PC-9 (cell line): ENCODE measurements at regions not wholly inside any gene's neighbourhood (a gene's known extent, or its start where the extent isn't known, plus 50 kb on each side); places are given as distances from the start of the nearest gene placed in this dataset.
A peak's percentile ranks its signal among the peaks of the same experiment; 100 is the strongest.

ENCODE experiments used
- BruUV-seq: library from RNA; stranded (reverse); fragments of 400-500 nt; replicated peaks from 2 replicates; lab custom pipeline; 2021; lab: Mats Ljungman, UMichigan
- CTCF ChIA-PET: fragments of 300-600 bp; sonication (Branson Sonifier 250); formaldehyde crosslinking; loops from one replicate; lab custom pipeline; 2022; ENCODE audit warnings: antibody characterized with exemption; lab: Charles Lee
- POLR2A ChIA-PET: fragments of 300-600 bp; sonication (Branson Sonifier 250); formaldehyde crosslinking; loops from one replicate; lab custom pipeline; 2022; ENCODE audit warnings: antibody characterized with exemption; ENCODE audit not compliant: unreplicated experiment; lab: Charles Lee
- DNase-seq, 2 experiments: peaks; one replicate each; pipeline versions ENCODE4 v3.0.0 to v3.0.0-alpha.2; 2015 to 2022; ENCODE audit warnings: mixed read lengths in 1 of 2
- H2AFZ ChIP-seq: fragments of 200-600 bp; sonication (generic); 2 replicates; pipeline ENCODE4 v1.8.1; 2017; ENCODE audit warnings: antibody characterized with exemption
- H3F3A ChIP-seq: fragments of 200-600 bp; sonication (generic); 2 replicates; pipeline ENCODE4 v1.8.1; 2017; ENCODE audit warnings: antibody characterized with exemption, mild to moderate bottlenecking, low read depth; ENCODE audit not compliant: insufficient read depth
- H3K27ac ChIP-seq: fragments of 200-600 bp; sonication (generic); 2 replicates; pipeline ENCODE4 v1.6.1; 2016; ENCODE audit warnings: mixed run types
- H3K27me3 ChIP-seq: fragments of 200-600 bp; sonication (generic); 2 replicates; pipeline ENCODE4 v1.6.1; 2016; ENCODE audit warnings: low read depth, mixed run types; ENCODE audit not compliant: insufficient read depth
- H3K36me3 ChIP-seq: fragments of 200-600 bp; sonication (generic); 2 replicates; pipeline ENCODE4 v1.6.1; 2016; ENCODE audit warnings: low read depth, mixed run types
- H3K4me1 ChIP-seq: fragments of 200-600 bp; sonication (generic); replicated peaks from 2 replicates; pipeline ENCODE4 v1.6.1; 2016; ENCODE audit warnings: mixed run types; ENCODE audit not compliant: insufficient read depth
- H3K4me2 ChIP-seq: fragments of 200-600 bp; sonication (generic); 2 replicates; pipeline ENCODE4 v1.6.1; 2017; ENCODE audit warnings: mixed run types
- H3K4me3 ChIP-seq: fragments of 200-600 bp; sonication (generic); 2 replicates; pipeline ENCODE4 v1.6.1; 2016; ENCODE audit warnings: mixed run types
- H3K79me2 ChIP-seq: fragments of 200-600 bp; sonication (generic); 2 replicates; pipeline ENCODE4 v1.6.1; 2017; ENCODE audit warnings: low read depth, mixed run types
- H3K9me2 ChIP-seq: fragments of 200-600 bp; sonication (generic); 2 replicates; pipeline ENCODE4 v1.8.1; 2017; ENCODE audit warnings: mild to moderate bottlenecking; ENCODE audit not compliant: insufficient read depth
- H3K9me3 ChIP-seq: fragments of 200-600 bp; sonication (generic); 2 replicates; pipeline ENCODE4 v1.8.1; 2016; ENCODE audit warnings: low read depth; ENCODE audit not compliant: insufficient read depth
- H4K20me1 ChIP-seq: fragments of 200-600 bp; sonication (generic); 2 replicates; pipeline ENCODE4 v1.8.1; 2017; ENCODE audit not compliant: insufficient read depth
- EZH2 ChIP-seq: fragments of 200-600 bp; sonication (generic); IDR thresholded peaks from 2 replicates; pipeline ENCODE4 v1.8.0; 2017; ENCODE audit warnings: antibody characterized with exemption, low read depth
- intact Hi-C: fragments of 100-400 bp; cut with micrococcal nuclease; formaldehyde crosslinking; loops from one replicate; pipeline ENCODE4 v1.10.0; 2022; ENCODE audit not compliant: unreplicated experiment
- TF ChIP-seq, protein P1 (sequence below): fragments of 200-600 bp; sonication (generic); conservative IDR thresholded peaks from 2 replicates; pipeline ENCODE4 v1.6.1; 2017; ENCODE audit warnings: mixed run types, antibody characterized with exemption, mild to moderate bottlenecking, moderate library complexity

DNA sequence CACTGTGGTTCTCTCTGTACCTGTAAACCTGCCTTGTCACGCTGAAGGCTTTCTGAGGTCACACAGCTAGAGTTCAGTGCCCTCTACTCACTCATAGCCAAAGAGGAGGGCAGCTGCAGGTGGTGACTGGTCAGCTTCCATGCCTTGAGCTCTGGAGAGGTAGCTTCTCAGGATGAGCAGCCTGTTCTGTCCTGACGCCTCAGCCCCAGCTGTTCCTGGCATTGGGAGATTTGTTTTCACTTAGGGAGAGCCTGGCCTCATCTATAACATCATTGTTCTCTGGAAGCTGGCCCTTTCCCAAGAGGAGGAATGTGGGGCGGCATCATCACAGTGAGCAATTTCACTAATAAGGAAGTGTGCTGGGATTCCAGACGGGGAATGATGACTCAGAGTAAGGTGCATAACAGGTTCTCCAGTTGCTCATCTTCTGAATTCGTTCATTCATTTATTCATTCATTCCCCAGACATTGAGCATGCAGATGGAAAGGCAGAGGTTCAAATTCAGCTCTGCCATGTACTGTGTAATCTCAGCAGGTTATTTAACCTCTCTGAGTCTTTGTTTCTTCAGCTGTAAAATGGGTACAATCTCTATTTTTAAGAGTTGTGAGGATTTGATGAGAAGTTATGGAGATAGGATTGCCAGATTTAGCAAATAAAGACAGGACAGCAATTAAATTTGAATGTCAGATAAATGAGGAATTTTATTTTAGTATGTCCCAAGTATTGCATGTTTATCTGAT, 255.8 kb upstream of the CRY1 start:
- POLR2A ChIA-PET = interaction anchor here (0.6 to 1.1 kb wide), 4 partner anchors 10 to 149 kb away, joined by 3 to 10 read pairs (median 6); no protein-coding TSS in a partner anchor
- H3K4me1 ChIP-seq = peaks cover 95% of the 10 kb centered on the region

DNA sequence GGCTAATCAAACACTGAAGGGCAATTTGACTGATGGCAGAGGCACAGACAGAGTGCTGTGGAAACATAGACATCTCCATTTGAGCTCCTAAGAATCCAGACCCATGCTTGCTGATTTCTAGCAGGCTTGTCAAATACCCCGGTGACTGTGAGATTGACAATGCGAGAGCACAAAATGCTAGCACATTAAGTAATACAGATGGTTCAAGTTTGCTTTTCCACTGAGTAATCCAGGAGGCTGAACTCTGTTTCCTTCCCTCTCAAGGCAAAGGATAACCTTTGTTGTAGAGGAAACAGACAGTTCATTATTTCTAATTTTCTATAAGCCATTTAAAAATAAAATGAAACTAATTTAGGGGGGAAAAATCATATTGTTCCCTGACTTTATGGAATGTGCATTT, 256.5 kb upstream of the CRY1 start:
- intact Hi-C loops = loop anchor here (1.0 to 2.0 kb wide), 2 partner anchors 29 to 47 kb away; no protein-coding TSS in a partner anchor
- Histone ChIP-seq H4K20me1 (no peaks in the 10 kb centered on the region), H3K36me3 (no peaks in the 10 kb centered on the region), H2AFZ (no peak overlapping the region), H3K9me2 (no peaks in the 10 kb centered on the region), H3K27me3 (no peaks in the 10 kb centered on the region), H3K4me3 (no peak overlapping the region), H3K4me2 (peak overlapping the region; percentile 57), H3K27ac (peak overlapping the region; percentile 97), H3K4me1 (peaks cover 89% of the 10 kb centered on the region), H3F3A (peaks cover 59% of the 10 kb centered on the region), H3K79me2 (peaks cover 71% of the 10 kb centered on the region), H3K9me3 (no peaks in the 10 kb centered on the region)
- DNase-seq = no peak
- TF ChIP-seq EZH2 = no peak
- TF ChIP-seq, protein P1, sequence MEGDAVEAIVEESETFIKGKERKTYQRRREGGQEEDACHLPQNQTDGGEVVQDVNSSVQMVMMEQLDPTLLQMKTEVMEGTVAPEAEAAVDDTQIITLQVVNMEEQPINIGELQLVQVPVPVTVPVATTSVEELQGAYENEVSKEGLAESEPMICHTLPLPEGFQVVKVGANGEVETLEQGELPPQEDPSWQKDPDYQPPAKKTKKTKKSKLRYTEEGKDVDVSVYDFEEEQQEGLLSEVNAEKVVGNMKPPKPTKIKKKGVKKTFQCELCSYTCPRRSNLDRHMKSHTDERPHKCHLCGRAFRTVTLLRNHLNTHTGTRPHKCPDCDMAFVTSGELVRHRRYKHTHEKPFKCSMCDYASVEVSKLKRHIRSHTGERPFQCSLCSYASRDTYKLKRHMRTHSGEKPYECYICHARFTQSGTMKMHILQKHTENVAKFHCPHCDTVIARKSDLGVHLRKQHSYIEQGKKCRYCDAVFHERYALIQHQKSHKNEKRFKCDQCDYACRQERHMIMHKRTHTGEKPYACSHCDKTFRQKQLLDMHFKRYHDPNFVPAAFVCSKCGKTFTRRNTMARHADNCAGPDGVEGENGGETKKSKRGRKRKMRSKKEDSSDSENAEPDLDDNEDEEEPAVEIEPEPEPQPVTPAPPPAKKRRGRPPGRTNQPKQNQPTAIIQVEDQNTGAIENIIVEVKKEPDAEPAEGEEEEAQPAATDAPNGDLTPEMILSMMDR = no peak
- TSS peak; percentile 82 for BruUV-seq
- ChIA-PET CTCF (no interaction called here), POLR2A (no interaction called here)

More for the DNA sequence above, 255.8 kb upstream of the CRY1 start:
- peak; percentile 87 to 98 for DNase-seq
- Histone ChIP-seq H3K4me3 (peak overlapping the region; percentile 18; the same call in 1 of the 2 replicates), H3K4me2 (peak overlapping the region; percentile 57), H2AFZ (no peak overlapping the region), H3K9me2 (no peaks in the 10 kb centered on the region), H3K9me3 (no peaks in the 10 kb centered on the region), H3K27ac (peak overlapping the region; percentile 97), H3K27me3 (no peaks in the 10 kb centered on the region), H3K79me2 (peaks cover 66% of the 10 kb centered on the region), H3F3A (peaks cover 64% of the 10 kb centered on the region), H4K20me1 (no peaks in the 10 kb centered on the region), H3K36me3 (no peaks in the 10 kb centered on the region)
- TF ChIP-seq, protein P1 = no peak
- no peak for TF ChIP-seq EZH2
- intact Hi-C loops = loop anchor here (1.0 to 2.0 kb wide), 2 partner anchors 28 to 48 kb away; no protein-coding TSS in a partner anchor
- CTCF ChIA-PET = no interaction called here
- BruUV-seq = no TSS peak

DNA sequence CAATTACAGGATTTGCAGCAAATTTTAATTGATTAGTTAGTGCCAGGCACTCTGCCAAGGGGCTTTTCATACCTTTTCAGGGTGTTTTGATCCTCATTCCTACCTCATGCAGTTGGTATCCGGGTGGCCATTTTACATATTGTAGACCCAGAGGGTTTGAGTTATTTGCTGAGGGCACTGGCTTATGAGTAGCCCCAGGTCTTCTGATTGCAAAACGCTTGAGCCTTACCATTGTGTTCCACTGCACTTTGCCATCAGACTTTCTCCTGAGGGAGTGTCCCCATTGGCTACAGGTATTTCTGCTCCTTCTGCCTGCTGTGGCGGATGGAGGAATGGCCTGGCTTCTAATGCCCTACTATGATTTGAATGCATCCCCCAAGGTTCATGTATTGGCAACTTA, 257.8 kb upstream of the CRY1 start:
- H3K79me2 ChIP-seq = peaks cover 70% of the 10 kb centered on the region
- no peaks in the 10 kb centered on the region for H4K20me1 ChIP-seq
- peak overlapping the region; percentile 97 for H3K27ac ChIP-seq
- H2AFZ ChIP-seq = no peak overlapping the region
- no peaks in the 10 kb centered on the region for H3K9me2 ChIP-seq
- no peak for TF ChIP-seq EZH2
- TF ChIP-seq, protein P1 = no peak
- H3K9me3 ChIP-seq = no peaks in the 10 kb centered on the region
- peaks cover 56% of the 10 kb centered on the region for H3F3A ChIP-seq
- peak in 1 of 2 experiments; percentile 84 for DNase-seq
- no peaks in the 10 kb centered on the region for H3K27me3 ChIP-seq
- ChIA-PET POLR2A (no interaction called here), CTCF (no interaction called here)
- H3K4me2 ChIP-seq = peak overlapping the region; percentile 61
- intact Hi-C loops = no loop called here
- peaks cover 79% of the 10 kb centered on the region for H3K4me1 ChIP-seq
- no peaks in the 10 kb centered on the region for H3K36me3 ChIP-seq
- BruUV-seq = no TSS peak
- no peak overlapping the region for H3K4me3 ChIP-seq
